Islet of Langerhans (tissue), 1 donor: ENCODE measurements at regions not wholly inside any gene's neighbourhood (a gene's known extent, or its start where the extent isn't known, plus 50 kb on each side); places are given as distances from the start of the nearest gene placed in this dataset.

Source experiments
- FAIRE-seq: peaks from one replicate; lab custom pipeline; 2011; peaks lifted over from hg19 to GRCh38; lab: Jason Lieb, UNC

GRCh38 chr16:9689597-9689996, 492.6 kb downstream of the GRIN2A start:
- FAIRE-seq = no peak

GRCh38 chr16:9695152-9695551, 487.1 kb downstream of the GRIN2A start:
- no peak for FAIRE-seq
